HFFc6 (cell line): ENCODE measurements at regions not wholly inside any gene's neighbourhood (a gene's known extent, or its start where the extent isn't known, plus 50 kb on each side); places are given as distances from the start of the nearest gene placed in this dataset.

Source experiments
- DNase-seq: peaks from one replicate; pipeline ENCODE4 v3.0.0-alpha.2; 2018
- H3K27ac Mint-ChIP-seq: 2 replicates; pipeline ENCODE4 v1.8.0; 2020; ENCODE audit warnings: mild to moderate bottlenecking, mixed read lengths
- H3K27me3 Mint-ChIP-seq: 2 replicates; pipeline ENCODE4 v1.8.0; 2021; ENCODE audit warnings: mild to moderate bottlenecking, moderate library complexity, mixed read lengths; ENCODE audit not compliant: insufficient read depth
- H3K36me3 Mint-ChIP-seq: 2 replicates; pipeline ENCODE4 v1.8.0; 2021; ENCODE audit warnings: low read depth, mixed read lengths
- H3K4me1 Mint-ChIP-seq: 2 replicates; pipeline ENCODE4 v1.8.0; 2020; ENCODE audit warnings: low read depth, mixed read lengths
- H3K4me3 Mint-ChIP-seq: 2 replicates; pipeline ENCODE4 v1.8.0; 2020; ENCODE audit warnings: mild to moderate bottlenecking, moderate library complexity, mixed read lengths
- H3K9me3 Mint-ChIP-seq: 2 replicates; pipeline ENCODE4 v1.8.0; 2020; ENCODE audit warnings: mild to moderate bottlenecking, mixed read lengths
- CTCF ChIP-seq: fragments of 200-600 bp; sonication (generic); IDR thresholded peaks from 2 replicates; pipeline ENCODE4 v1.5.0; 2021; ENCODE audit warnings: antibody characterized with exemption, mild to moderate bottlenecking

- no peak for TF ChIP-seq CTCF
- Mint-ChIP-seq H3K27me3 (peaks cover 39% of the 10 kb centered on the region), H3K4me3 (no peak overlapping the region), H3K4me1 (no peaks in the 10 kb centered on the region), H3K9me3 (no peaks in the 10 kb centered on the region), H3K27ac (no peak overlapping the region), H3K36me3 (no peaks in the 10 kb centered on the region)
- no peak for DNase-seq
Observed at GRCh38 chr1:38111589-38111988, 65.0 kb upstream of the POU3F1 start.

- Mint-ChIP-seq H3K4me3 (no peak overlapping the region), H3K27ac (no peak overlapping the region), H3K4me1 (no peaks in the 10 kb centered on the region), H3K36me3 (no peaks in the 10 kb centered on the region), H3K9me3 (no peaks in the 10 kb centered on the region), H3K27me3 (peaks cover 9% of the 10 kb centered on the region)
- no peak for TF ChIP-seq CTCF
- DNase-seq, result no peak
Observed at GRCh38 chr1:38105267-38105666, 58.7 kb upstream of the POU3F1 start.

- Mint-ChIP-seq H3K4me1 (no peaks in the 10 kb centered on the region), H3K4me3 (no peak overlapping the region), H3K27ac (no peak overlapping the region), H3K27me3 (peaks cover 16% of the 10 kb centered on the region), H3K36me3 (no peaks in the 10 kb centered on the region), H3K9me3 (no peaks in the 10 kb centered on the region)
- no peak for DNase-seq
- TF ChIP-seq CTCF, result no peak
Observed at GRCh38 chr1:38102636-38103035, 56.0 kb upstream of the POU3F1 start.

- H3K4me3 Mint-ChIP-seq, result no peak overlapping the region
- peaks cover 20% of the 10 kb centered on the region for H3K27me3 Mint-ChIP-seq
- H3K27ac Mint-ChIP-seq, result no peak overlapping the region
- no peak for TF ChIP-seq CTCF
- no peaks in the 10 kb centered on the region for H3K36me3 Mint-ChIP-seq
- H3K9me3 Mint-ChIP-seq, result no peaks in the 10 kb centered on the region
- H3K4me1 Mint-ChIP-seq, result no peaks in the 10 kb centered on the region
- no peak for DNase-seq
Observed at GRCh38 chr1:38101037-38101785, 54.6 kb upstream of the POU3F1 start.

GRCh38 chr1:38098101-38098847 is 51.7 kb upstream of the POU3F1 start:
- Mint-ChIP-seq H3K4me3 (no peak overlapping the region), H3K4me1 (no peaks in the 10 kb centered on the region), H3K9me3 (no peaks in the 10 kb centered on the region), H3K27me3 (peaks cover 25% of the 10 kb centered on the region), H3K27ac (no peak overlapping the region), H3K36me3 (no peaks in the 10 kb centered on the region)
- no peak for TF ChIP-seq CTCF
- no peak for DNase-seq
